Islet precursor cell (in vitro differentiated cells): ENCODE measurements at regions not wholly inside any gene's neighbourhood (a gene's known extent, or its start where the extent isn't known, plus 50 kb on each side); places are given as distances from the start of the nearest gene placed in this dataset.
"Not testable (repeated sequence)": the region's sequence is repeated elsewhere in the genome, so short reads cannot be mapped to it uniquely, and the experiment has no call there.

Source experiments
- DNase-seq: peaks from one replicate; pipeline ENCODE4 v3.0.0-alpha.2; 2018

DNA sequence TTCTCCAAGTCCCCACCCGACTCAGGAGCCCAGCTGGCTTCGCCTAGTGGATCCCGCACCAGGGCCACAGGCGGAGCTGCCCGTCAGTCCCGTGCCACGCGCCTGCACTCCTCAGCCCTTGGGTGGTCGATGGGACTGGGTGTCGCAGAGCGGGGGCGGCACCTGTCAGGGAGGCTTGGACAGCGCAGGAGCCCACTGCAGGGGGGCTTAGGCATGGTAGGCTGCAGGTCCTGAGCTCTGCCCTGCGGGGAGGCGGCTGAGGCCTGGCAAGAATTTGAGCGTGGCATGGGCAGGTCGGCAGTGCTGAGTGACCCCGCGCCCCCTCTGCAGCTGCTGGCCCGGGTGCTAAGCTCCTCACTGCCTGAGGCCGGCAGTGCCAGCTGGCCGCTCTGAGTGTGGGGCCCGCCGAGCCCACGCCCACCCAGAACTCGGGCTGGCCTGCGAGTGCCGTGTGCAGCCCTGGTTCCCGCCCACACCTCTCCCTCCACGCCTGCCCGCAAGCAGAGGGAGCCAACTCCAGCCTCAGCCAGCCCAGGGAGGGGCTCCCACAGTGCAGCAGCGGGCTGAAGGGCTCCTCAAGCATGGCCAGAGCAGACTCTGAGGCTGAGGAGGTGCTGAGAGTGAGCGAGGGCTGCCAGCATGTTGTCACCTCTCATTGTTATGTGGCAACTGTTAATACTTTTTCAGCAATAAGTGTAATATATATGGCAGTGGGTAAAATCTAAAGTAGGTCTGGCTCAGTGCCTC, 548.4 kb upstream of the BRINP3 start:
- no peak for DNase-seq

DNA sequence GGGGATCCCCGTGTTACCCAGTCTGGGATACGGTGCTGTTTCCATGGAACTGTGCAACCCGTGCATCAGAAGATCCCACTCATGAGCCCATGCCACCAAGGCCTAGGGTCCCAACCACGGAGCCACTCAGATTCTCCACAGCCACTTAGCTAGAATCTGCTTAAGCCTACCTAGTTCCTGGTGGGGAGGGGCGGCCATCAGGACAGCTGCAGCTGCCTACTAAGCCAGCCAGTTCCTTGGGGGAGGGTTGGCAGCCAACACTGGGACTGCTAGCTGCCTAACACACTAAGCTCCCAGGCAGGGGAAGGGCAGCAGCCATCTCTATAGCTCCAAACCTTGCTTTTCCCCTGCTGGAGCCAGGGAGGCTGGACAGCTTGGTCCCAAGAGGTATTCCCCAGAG, 549.2 kb upstream of the BRINP3 start:
- no peak for DNase-seq

DNA sequence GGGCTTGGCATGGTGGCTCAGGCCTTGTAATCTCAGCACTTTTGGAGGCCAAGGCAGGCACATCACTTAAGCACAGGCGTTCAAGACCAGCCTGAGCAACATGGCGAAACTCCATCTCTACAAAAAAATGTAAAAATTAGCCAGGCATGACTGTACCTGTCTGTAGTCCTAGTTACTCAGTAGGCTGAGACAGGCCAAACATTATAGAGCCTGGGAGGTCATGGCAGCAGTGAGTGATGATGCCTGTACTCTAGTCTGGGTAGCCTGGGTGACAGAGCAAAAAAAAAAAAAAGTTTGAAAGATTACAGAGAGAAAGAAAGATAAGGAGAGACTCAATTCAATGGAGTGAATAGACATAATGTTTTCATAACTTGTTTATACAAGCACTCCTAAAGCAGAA, 556.5 kb upstream of the BRINP3 start:
- DNase-seq: no peak

DNA sequence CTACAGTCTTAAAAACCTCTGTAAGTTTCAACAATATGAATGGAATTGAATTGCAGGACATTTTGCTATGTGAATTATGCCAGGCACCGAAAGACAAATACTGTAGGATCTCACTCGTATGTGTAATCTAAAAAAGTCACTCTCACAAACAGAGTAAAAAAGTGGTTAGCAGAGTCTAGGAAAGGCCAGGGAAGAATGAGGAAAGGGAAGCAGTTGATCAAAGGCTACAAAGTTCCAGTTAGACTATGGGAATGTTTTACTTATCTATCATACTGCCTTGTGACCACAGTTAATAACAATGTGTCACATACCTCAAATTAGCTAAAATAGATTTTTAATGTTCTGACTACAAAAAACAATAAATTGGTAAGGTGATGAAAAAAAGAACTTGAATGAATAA, 565.4 kb upstream of the BRINP3 start:
- no peak for DNase-seq

DNA sequence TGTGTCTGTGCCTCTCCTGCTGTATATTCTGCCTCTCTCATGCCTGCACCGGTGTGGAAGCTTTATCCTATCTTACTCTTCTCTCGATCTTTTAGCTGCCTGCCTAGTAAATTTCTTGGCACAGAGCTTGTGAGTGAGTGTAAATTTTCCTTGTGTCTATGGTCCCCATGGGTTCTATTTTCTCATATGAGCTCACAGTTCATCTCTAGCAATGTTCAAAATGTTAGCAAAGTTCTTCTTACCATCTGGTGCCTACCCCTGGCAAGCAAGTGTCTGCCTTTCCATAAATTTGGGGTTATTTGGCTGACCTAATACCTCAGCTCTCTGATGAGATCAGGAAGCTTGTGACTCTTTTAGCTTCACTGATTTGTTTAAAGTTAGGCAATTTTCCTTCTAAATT, 572.1 kb upstream of the BRINP3 start:
- no peak for DNase-seq

DNA sequence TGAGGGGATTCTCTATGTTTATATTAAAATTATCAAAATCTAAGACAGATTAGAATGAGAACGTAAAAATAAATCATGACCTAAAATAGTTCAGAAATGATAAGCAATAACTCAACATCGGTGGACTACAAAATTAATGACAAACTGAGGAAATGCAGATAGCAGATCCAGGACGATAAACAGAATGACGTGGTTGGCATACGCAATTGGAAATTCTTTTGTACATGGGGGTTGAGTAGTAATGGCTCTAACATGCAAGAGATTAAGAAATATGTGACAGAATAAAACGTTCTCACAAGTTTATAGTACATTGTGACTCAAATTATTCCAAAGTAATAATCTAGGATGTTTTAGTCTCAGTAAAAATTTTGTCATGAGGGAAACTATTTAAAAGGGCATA, 575.2 kb upstream of the BRINP3 start:
- DNase-seq: no peak

DNA sequence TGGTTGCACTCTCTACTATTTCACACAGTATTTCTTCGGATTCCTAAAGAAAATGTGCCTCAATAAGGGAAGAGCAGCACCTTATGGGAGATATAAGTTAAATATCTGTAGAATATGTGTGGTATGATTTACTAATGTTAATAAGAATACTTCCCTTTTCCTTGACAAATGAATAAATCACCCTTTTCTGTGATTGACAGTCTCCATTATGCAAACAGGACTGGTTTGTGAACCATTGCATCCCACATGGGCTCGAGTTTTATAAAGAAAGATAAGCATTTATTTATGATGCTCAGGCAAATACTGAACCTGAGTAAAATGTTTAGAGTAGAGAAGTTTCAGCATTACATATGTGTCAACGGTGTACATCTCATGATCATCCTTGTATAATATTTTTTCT, 587.7 kb upstream of the BRINP3 start:
- no peak for DNase-seq

DNA sequence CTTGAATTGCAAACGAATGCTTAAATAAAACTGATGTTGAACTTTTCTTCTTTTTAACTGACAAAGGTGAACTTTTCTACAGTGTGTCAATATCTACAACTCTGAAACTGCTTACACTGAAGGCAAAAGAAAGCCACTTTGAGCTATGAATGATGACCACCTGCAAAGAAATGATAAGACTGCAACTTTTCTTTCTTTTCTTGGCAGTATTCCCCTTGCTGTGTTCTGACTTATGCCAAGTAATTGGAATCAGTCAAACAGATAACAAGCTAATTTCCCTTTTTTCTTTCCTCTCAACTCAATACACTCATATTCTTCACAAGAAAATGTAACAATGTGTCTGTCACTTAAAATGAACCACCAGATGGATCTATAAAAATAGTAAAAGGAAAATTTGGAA, 588.1 kb upstream of the BRINP3 start:
- DNase-seq: no peak

DNA sequence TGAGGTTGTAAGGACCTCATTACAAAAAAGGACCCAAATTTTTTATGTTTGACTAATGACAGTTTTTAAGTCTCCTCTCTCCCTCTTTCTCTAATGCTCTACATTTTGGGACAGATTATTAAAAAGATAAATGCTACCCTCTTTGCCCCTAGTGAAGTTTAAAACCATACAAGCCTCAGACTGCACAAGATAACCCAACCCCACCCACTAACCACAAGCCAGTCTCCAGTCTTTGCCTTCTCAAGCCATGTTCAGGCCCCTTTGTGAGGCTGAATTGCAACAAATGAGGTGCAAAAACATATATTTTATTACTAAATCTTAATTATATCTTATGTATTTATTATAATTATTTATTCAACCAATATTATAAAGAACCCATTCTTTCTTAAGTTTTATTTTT, 597.2 kb upstream of the BRINP3 start:
- no peak for DNase-seq

DNA sequence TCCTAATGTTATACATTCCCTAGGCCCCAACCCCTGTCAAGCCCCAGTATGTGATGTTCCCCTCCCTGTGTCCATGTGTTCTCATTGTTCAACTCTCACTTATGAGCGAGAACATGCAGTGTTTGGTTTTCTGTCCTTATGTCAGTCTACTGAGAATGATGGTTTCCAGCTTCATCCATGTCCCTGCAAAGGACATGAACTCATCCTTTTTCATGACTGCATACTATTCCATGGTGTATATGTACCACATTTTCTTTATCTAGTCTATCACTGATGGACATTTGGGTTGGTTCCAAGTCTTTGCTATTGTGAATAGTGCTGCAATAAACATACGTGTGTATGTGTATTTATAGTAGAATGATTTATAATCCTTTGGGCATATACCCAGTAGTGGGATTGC, 605.4 kb upstream of the BRINP3 start:
- DNase-seq: not testable (repeated sequence)

DNA sequence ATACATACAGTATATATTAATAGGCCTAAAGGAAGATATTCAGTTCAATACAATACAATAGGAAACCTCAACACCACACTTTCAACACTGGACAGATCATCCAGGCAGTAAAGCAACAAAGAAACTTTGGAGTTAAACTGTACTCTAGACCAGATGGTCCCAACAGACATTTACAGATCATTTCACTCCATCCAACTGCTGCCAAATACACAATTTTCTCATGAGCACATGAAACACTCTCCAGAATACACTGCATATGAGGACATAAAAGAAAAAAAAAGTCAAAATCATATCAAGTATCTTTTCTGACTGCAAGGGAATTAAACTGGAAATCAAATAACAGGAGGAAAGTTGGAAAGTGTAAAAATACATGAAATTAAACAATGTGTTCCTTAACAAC, 607.5 kb upstream of the BRINP3 start:
- no peak for DNase-seq

DNA sequence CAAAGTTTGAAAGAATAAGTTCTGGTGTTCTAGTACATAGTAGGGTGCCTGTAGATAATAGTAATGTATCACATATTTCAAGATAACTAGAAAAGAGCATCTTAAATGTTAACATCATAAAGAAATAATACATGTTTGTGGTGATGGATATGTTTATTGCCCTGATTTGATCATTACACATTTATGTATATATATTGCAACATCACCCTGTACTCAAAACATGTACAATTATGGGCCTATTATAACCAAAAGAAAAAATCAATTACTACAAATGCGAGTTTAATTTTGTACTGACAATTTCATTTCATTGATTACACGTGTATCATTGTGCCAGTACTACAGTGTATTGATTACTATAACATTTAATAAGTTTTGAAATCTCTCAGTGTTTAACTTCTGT, 609.2 kb upstream of the BRINP3 start:
- DNase-seq: no peak

DNA sequence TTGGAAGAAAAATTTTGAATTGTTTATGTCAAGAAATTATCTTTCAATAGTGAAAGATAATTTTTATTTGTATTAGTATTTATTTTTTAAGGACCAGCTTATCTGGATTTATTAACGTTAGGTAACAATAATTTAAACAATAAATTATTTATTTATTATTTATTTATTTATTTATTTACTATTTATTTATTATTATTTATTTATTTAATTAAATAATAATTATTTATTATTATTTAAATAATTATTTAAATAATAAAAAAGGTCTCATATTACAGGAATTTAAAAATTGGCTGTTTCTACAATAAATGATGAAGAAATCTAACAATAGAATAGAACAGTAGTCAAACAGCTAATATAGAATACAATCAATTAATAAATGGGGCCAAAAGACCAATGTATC, 618.7 kb upstream of the BRINP3 start:
- DNase-seq: no peak

DNA sequence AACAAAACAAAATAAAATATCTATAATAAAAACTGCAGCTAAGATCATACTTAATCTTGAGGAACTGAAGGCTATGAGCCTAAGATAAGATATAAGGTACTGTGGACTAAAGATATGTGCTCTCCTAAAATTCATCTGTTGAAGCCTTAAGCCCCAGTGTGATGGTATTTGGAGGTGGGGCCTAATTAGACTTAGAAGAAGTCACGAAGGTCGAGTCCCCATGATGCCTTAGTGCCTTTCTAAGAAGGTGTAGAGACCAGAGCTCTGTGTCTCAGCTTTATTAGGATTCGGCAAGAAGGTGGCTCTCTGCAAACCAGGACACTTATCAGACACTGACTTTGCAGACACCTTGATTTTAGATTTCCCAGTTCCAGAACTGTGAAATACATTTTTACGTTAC, 622.0 kb upstream of the BRINP3 start:
- DNase-seq: no peak

DNA sequence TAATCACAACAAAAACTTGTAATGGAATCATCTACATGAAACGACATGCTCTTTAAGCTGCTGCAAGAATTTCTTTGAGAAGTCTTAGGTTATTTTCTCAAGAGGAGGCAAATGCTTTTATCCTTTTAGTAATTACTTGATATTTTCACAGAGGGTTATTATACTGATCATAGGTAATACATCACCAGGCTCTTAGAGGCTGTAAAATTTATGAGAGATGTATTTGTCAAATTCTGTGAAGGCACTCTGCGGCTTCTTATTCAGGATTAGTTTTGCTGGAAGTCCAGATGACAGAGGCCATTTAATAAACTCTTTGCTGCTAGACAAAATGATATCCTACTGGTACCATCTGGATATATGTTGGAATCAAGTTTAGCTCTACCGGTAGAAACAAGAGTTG, 624.3 kb upstream of the BRINP3 start:
- DNase-seq: no peak

DNA sequence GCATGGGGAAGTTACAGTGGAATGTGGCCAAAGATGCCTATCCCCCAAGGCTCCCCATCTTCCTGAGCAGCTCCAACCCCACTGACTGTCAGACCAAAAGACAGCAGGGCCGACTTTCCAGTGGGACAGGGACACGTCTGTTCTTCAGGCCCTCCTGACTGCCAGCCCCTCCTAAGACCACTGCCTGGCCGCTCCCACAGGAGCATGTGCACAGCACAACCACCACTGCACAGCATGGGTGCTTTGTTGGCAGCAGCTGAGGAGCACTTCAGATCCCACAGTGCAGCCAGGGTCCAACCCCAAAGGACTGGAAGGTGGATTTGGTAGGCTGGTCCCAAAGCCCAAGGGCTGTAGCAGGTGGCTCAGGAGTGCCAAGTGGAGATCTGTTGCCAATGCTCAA, 648.3 kb upstream of the BRINP3 start:
- no peak for DNase-seq

DNA sequence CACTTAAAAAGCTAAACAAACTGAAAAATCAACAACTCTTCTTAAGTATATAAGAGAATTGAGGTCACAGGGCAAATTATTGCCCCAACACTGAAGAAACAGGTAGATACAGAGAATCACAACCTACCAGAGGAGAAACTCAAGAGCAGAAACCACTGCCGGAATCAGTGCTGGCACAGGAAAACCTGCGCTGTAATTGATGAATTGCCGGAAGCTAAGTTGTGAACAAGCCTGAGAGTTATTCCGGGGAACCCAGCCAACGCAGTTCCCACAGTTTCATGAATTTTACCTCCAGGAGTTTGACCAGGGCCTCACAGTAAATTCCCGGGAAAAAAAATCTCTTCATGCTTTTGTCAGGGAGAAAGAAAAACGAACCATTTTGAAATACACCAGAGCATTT, 657.1 kb upstream of the BRINP3 start:
- DNase-seq: no peak

DNA sequence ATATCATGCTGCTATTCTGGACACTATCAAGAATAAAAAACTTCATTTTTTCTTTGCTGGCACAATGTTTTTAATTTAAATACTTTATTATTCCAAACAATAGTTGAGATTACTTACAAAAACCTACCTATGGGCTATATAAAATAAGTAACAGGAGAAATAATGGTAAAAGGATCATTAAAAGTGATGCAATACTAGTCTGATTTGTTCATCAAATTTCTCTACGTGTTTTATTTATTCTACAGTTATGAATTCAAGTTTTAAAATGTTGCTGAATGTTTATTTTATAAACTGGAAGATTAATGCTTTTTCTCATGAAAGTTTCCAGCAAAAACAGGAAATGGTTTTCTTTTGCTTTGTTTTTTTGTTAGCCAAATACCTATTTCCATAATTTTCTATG, 662.4 kb upstream of the BRINP3 start:
- no peak for DNase-seq

DNA sequence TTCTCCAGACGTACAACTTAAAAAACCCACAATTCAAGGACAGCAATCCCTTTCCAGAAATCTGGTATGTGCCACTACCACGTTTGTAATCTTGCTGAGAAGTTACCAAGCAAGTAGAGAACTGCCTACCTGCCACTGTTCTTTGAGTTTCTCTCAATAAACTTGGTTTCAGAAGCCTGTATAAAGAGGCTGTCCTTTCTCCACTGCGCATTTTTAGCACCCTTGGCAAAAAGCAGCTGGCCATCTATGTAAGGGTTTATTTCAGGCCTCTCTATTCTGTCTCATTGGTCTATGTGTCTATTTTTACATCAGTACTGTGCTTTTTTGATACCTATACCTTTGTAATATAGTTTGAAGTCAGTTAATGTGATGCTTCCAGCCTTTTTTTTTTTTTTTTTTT, 665.1 kb upstream of the BRINP3 start:
- no peak for DNase-seq

DNA sequence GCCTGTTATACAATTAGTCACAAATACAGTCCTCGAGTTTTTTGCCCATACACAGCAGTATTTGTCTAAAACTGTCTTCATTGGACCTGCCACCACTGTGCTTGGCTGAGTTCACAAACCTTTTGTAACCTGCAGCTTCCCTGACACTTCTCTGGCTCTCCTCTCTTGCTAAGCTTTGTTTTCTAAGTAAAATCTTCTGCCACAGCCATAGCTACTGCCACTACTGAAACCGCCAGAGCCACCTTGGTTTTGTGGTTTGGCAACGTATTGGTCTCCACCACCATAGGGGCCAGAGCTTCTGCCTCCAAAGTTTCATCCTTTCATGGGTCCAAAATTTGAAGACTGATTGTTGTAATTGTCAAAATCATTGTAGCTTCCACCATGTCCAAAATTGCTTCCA, 668.2 kb upstream of the BRINP3 start:
- no peak for DNase-seq

DNA sequence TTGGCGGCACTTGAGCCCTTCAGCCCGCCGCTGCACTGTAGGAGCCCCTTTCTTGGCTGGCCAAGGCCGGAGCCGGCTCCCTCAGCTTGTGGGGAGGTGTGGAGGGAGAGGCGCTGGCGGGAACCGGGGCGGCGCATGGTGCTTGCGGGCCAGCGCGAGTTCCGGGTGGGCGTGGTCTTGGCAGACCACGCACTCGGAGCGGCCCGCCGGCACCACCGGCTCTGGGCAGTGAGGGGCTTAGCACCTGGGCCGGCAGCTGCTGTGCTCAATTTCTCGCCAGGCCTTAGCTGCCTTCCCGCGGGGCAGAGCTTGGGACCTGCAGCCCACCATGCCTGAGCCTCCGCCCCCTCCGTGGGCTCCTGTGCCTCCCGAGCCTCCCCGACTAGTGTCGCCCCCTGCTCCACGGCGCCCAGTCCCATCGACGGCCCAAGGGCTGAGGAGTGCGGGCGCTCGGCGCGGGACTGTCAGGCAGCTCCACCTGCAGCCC, 673.7 kb upstream of the BRINP3 start:
- no peak for DNase-seq

DNA sequence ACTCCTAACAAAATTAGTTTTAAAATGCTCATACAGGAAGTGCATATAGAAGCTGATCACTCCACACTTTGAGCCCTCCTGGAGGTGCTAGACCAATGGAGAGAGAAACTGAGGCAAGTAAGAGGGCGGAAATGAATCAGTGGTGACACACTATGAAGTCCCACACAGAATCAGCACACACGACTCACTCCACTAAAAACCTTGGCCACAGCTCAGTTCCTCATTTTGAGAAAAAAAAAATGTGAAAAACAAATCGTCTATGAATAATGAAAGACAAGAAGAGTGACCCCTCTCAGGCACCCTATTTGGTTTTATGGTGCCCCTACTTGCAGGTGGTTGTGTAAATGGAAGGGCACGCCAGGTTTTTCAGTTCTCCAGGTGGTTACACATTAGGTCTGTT, 675.1 kb upstream of the BRINP3 start:
- DNase-seq: no peak

DNA sequence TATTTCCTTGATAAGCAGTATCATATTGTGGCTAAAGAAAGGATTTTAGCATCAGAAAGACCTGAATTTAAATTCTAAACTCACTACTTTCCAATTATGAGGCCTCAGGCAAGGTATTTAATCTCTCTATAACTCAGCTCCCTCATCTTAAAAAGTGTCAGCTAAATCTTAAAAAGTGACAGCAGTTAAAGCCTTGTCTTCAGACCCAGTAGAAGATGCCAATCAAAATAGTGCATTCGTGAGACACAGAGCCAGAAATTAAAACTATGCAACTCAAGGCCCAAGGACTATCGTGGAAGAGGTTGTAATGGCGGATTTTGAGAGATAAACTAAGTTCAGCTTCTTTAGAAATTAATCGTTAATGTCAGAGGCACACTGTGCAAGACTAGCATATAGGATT, 677.5 kb upstream of the BRINP3 start:
- no peak for DNase-seq

DNA sequence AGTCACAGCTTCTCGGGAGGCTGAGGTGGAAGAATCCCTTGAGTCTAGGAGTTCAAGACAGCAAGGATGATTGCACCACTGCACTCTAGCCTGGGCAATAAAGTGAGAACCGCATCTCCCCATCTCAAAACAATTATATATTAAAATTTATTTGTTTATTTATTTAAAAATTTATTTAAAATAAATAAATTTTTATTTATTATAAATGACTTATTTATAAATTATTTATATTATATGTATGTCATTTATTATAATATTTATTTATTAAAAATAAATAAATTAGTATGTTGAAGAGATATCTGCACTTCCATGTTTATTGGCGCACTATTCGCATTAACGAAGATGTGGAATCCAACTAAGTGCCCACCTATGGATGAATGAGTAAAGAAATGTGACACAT, 683.2 kb upstream of the BRINP3 start:
- no peak for DNase-seq

DNA sequence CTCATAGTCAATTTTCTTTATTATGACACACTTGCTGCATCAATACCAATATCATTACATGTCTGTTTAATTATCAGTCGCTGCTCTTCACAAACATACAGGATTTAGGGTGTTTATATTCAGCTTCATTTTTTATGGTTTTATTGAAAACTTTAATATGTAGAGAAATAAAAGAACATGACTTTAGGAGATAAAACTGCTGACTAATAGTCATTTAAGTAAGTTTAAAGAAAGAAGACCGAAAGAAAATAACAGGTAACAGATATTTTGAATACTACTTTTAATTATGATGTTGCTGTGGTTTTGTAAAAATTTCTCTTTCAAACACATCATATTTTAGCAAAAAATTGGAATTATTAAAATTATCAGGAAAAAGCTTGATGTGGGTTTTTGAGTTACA, 685.1 kb upstream of the BRINP3 start:
- DNase-seq: no peak

DNA sequence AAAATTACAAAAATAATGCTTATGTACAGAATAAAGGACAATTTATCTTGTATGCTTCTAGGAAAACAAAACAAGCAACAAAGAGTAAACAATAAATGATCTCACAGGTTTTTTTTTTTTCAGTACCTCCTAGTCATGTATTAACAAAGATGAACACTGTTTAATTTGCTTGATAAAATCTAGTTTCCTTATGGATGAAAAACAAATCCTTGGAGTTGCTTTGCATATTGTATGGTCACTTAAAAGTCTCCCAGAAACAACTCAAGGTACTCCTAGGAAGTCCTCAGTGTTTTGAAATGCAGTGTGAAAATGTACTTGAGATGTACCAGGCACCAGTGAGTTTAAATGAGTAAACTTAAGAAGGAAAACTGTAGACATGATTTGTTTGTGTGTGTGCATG, 686.0 kb upstream of the BRINP3 start:
- no peak for DNase-seq
